ENCODE measurements at regions not wholly inside any gene's neighbourhood (a gene's known extent, or its start where the extent isn't known, plus 50 kb on each side); places are given as distances from the start of the nearest gene placed in this dataset.

GRCh38 chr9:80516679-80517078 lies 944.9 kb downstream of the TLE4 start:
- no peak for TF ChIP-seq CTCF (IDR thresholded peaks at IDR 0.05)
- TF ChIP-seq POLR2A (IDR thresholded peaks at IDR 0.05) = no peak
